ENCODE measurements at regions not wholly inside any gene's neighbourhood (a gene's known extent, or its start where the extent isn't known, plus 50 kb on each side); places are given as distances from the start of the nearest gene placed in this dataset.

- H3K4me3 ChIP-seq = no peak overlapping the region
- H3K4me1 ChIP-seq = peaks cover 0 to 18% (median 7%) of the 10 kb centered on the region in 4 donors
- no peak overlapping the region for H3K27ac ChIP-seq
- WGBS (ENCODE audit: insufficient coverage, low coverage, low lambda C conversion rate, missing lambda C conversion rate) = 83% methylated on average over 1 of the region's 11 CpGs
- DNase-seq (no peak), ATAC-seq (no peak)
- H3K27me3 ChIP-seq = no peaks in the 10 kb centered on the region
- no peak for TF ChIP-seq POLR2A (IDR thresholded peaks at IDR 0.05)
- TF ChIP-seq, protein P1, sequence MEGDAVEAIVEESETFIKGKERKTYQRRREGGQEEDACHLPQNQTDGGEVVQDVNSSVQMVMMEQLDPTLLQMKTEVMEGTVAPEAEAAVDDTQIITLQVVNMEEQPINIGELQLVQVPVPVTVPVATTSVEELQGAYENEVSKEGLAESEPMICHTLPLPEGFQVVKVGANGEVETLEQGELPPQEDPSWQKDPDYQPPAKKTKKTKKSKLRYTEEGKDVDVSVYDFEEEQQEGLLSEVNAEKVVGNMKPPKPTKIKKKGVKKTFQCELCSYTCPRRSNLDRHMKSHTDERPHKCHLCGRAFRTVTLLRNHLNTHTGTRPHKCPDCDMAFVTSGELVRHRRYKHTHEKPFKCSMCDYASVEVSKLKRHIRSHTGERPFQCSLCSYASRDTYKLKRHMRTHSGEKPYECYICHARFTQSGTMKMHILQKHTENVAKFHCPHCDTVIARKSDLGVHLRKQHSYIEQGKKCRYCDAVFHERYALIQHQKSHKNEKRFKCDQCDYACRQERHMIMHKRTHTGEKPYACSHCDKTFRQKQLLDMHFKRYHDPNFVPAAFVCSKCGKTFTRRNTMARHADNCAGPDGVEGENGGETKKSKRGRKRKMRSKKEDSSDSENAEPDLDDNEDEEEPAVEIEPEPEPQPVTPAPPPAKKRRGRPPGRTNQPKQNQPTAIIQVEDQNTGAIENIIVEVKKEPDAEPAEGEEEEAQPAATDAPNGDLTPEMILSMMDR (IDR thresholded peaks at IDR 0.05) = no peak
- intact Hi-C loops (cut with DNase I) = loop anchor here in 1 of 2 donors (10.0 kb wide), 1 partner anchor 54 kb away; no protein-coding TSS in a partner anchor
- H3K36me3 ChIP-seq = no peaks in the 10 kb centered on the region
- no peaks in the 10 kb centered on the region for H3K9me3 ChIP-seq
Measured at GRCh38 chr11:71198823-71199165, 53.6 kb downstream of the SHANK2 start.

- DNase-seq = no peak
- WGBS (ENCODE audit: insufficient coverage, low coverage, low lambda C conversion rate, missing lambda C conversion rate) = 87% methylated on average over 4 of the region's 17 CpGs
- no peak overlapping the region for H3K4me3 ChIP-seq
- H3K9me3 ChIP-seq = no peaks in the 10 kb centered on the region
- no peak overlapping the region for H3K27ac ChIP-seq
- no peak for TF ChIP-seq POLR2A (IDR thresholded peaks at IDR 0.05)
- TF ChIP-seq, protein P1 (IDR thresholded peaks at IDR 0.05) = no peak
- H3K27me3 ChIP-seq = no peaks in the 10 kb centered on the region
- H3K36me3 ChIP-seq = no peaks in the 10 kb centered on the region
- no peak for ATAC-seq
- intact Hi-C loops (cut with DNase I) = loop anchor here in 1 of 2 donors (10.0 kb wide), 1 partner anchor 53 kb away; no protein-coding TSS in a partner anchor
- H3K4me1 ChIP-seq = peaks cover 0 to 18% (median 8%) of the 10 kb centered on the region in 4 donors
Measured at GRCh38 chr11:71198141-71198822, 54.1 kb downstream of the SHANK2 start.

DNA sequence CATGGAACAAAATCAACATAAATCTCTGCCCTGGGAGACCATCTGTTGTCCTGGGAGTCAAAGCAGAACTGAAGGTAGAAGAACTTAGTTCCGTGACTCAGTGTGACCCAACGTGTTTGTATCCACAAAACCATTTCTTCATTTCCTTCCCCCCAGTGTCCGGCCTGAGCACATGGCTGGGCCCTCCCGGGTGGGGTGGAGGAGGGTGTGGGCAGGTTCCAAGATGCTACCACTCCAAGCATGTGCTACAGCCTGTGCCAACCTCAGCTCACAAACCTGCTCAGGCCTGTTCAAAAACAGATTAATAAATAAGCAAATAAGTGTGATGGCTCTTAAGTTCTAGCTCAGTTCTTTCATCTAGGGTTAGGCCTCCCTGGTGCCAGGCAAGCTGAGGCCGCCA lies 55.3 kb downstream of the SHANK2 start:
- H3K27me3 ChIP-seq = no peaks in the 10 kb centered on the region
- no peak overlapping the region for H3K4me3 ChIP-seq
- H3K36me3 ChIP-seq = no peaks in the 10 kb centered on the region
- WGBS (ENCODE audit: insufficient coverage, low coverage, low lambda C conversion rate, missing lambda C conversion rate) = no CpG with 5 or more reads among the region's 5 CpGs
- intact Hi-C loops (cut with DNase I) = loop anchor here in 1 of 2 donors (10.0 kb wide), 1 partner anchor 52 kb away; no protein-coding TSS in a partner anchor
- H3K9me3 ChIP-seq = no peaks in the 10 kb centered on the region
- H3K4me1 ChIP-seq = peaks cover 0 to 9% (median 4%) of the 10 kb centered on the region in 4 donors
- ATAC-seq (no peak), DNase-seq (no peak)
- no peak for TF ChIP-seq POLR2A (IDR thresholded peaks at IDR 0.05)
- TF ChIP-seq, protein P1 (IDR thresholded peaks at IDR 0.05) = no peak
- H3K27ac ChIP-seq = no peak overlapping the region

GRCh38 chr11:71194710-71195109 lies 57.7 kb downstream of the SHANK2 start:
- H3K36me3 ChIP-seq = no peaks in the 10 kb centered on the region
- no peak for TF ChIP-seq POLR2A (IDR thresholded peaks at IDR 0.05)
- TF ChIP-seq, protein P1 (IDR thresholded peaks at IDR 0.05) = no peak
- no peak overlapping the region for H3K4me3 ChIP-seq
- no peak overlapping the region for H3K27ac ChIP-seq
- ATAC-seq (no peak), DNase-seq (no peak)
- H3K27me3 ChIP-seq = no peaks in the 10 kb centered on the region
- peaks cover 0 to 9% (median 4%) of the 10 kb centered on the region in 4 donors for H3K4me1 ChIP-seq
- H3K9me3 ChIP-seq = no peaks in the 10 kb centered on the region
- WGBS (ENCODE audit: insufficient coverage, low coverage, low lambda C conversion rate, missing lambda C conversion rate) = 72% methylated on average over 5 of the region's 5 CpGs
- intact Hi-C loops (cut with DNase I) = loop anchor here in 1 of 2 donors (10.0 kb wide), 1 partner anchor 50 kb away; no protein-coding TSS in a partner anchor
